NT2/D1 (cell line): ENCODE measurements at regions not wholly inside any gene's neighbourhood (a gene's known extent, or its start where the extent isn't known, plus 50 kb on each side); places are given as distances from the start of the nearest gene placed in this dataset.

ENCODE experiments used
- SUZ12 ChIP-seq: IDR thresholded peaks from 2 replicates; pipeline ENCODE4 v1.6.1; 2011; ENCODE audit not compliant: insufficient read length, insufficient read depth; ENCODE audit errors: extremely low read depth
- YY1 ChIP-seq: IDR thresholded peaks from 2 replicates; pipeline ENCODE4 v1.6.1; 2011; ENCODE audit not compliant: insufficient read length, insufficient read depth
- ZNF274 ChIP-seq: IDR thresholded peaks from 2 replicates; pipeline ENCODE4 v1.6.1; 2011; ENCODE audit warnings: mild to moderate bottlenecking, low read depth, low read length

- TF ChIP-seq SUZ12 (no peak), ZNF274 (no peak), YY1 (no peak)
Observed at GRCh38 chr10:57593983-57594573, 673.6 kb downstream of the IPMK start.
